HG03108 (cell line): ENCODE measurements at regions not wholly inside any gene's neighbourhood (a gene's known extent, or its start where the extent isn't known, plus 50 kb on each side); places are given as distances from the start of the nearest gene placed in this dataset.

Experiments used
- ATAC-seq: cut with Tn5 transposase; IDR thresholded peaks from one replicate; pipeline ENCODE4 v1.9.1; 2021; ENCODE audit warnings: moderate library complexity; ENCODE audit not compliant: unreplicated experiment

DNA sequence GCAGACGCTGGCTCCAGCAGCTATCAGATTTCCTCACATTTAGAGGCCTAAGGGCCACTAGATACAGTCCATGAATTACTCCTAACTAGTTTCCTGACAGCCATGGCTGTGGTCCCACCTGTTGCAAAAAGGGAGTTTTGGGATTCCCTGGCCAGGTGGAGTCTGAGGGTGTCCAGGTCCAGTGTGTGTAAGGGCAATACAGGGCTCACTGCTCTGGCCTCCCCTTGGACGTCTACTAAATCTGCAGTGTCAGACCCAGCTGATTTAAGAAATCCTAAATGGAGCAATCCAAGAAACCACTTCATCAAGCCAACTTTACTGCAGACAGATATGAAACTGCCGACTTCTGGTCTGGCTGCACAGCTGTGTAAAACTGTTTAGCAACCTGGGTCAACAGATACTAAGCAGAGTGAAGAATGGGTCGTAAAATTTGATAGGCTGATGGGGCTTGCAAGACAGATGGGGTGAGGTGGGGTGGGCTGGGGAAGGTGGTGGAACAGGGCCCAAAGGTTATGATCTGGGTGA is 116.4 kb downstream of the GADD45G start:
- ATAC-seq = no peak

DNA sequence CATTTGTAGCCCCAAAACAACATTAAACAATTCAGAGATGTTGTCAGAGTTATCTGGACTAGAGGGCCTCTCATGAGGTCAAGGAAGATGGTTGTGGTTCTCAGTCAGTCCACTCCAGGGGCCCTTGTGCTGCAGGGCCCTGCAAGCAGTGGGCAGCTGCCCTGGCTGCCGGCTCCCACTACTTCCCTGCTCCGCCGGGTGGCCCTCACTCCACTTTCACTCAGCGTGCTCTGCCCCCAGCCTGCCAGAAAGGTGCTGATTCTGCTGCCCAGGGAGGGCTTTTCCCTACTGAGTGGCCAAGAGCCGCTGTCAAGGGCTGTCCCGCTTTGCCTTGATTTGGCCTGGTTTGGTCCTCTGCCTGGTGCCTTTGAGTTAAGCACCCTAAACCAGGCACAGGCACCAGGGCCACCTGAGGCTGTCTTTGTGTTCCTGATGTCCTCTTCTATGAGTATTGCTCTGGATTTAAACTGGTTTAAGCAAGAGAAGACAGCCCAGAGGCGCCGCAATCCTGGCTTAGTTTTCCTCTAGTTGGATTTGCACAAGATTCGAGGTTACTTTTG is 117.2 kb downstream of the GADD45G start:
- no peak for ATAC-seq

DNA sequence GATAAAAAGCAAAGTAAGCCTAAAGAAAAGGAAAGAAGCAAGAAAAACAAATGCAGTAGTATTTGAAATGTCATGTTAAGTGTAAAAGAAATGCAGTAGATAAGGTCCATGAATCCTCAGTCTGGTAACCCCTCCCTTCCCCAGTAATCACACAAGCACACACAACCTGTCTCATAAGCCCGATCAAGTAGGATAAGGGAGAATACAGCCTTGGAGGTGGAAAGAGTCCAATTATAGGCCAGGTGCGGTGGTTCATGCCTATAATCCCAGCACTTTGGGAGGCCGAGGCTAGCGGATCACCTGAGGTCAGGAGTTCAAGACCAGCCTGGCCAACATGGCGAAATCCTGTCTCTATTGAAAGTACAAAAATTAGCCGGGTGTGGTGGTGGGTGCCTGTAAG is 117.9 kb downstream of the GADD45G start:
- no peak for ATAC-seq

DNA sequence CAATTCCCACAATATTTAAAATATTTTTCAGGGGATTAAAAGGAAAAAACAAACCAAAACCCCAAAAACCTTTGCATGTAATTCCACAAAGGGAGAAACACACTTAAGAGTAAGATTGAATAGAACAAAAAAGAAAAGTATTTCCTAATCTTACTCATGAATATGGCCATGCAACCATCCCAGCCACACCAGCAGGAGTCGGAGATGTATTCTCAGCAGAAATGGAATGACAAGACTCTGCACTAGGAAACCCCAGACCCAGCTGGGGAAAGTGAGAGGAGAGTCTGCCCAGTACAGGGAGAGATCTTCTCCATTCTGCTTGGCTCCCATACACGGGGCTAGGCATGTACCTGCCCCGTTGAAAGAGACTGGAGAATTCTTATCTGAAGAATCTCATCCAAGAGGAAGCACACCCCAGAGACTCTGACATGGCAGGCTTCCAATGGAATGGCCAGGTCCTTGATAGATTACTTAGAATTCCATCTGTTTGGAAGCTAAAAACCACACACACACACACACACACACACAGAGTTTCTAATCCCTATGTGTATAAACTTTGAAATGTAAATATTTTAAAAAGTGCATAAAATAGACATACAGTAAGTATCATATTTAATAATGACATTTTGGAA is 118.8 kb downstream of the GADD45G start:
- ATAC-seq = no peak

DNA sequence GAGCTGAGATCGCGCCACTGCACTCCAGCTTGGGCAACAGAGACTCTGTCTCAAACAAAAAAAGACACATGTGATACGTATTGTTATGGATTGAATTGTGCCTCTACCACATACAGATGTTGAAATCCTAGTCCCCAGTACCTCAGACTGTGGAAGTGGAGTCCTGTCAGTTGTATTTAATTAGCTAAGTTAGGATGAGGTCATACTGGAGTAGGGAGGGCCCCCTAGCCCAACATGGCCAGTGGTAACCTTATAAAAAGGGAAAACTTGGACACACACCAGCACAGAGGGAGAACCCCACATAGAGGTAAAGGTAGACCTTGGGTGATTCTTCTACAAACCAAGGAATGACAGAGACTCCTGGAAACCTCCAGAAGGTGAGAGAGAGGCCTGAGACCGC is 119.8 kb downstream of the GADD45G start:
- no peak for ATAC-seq

DNA sequence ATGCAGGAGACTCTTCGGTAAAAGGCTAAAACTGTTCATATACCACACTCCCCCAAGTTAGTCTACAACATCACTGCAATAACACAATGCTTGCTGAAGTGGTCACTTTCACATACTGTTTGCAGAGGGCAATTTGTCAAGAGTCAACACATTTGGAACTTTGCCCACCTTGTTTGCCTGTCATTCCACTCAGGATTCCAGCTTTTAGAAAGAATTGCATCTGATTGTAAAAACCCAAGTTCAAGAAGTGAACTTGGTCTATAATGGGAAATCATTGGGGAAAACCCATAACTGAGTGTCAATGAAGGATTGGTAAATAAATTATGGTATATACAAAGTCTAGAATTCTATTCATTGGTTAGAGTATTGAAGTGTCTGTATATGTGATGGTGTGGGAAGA is 120.5 kb downstream of the GADD45G start:
- no peak for ATAC-seq

DNA sequence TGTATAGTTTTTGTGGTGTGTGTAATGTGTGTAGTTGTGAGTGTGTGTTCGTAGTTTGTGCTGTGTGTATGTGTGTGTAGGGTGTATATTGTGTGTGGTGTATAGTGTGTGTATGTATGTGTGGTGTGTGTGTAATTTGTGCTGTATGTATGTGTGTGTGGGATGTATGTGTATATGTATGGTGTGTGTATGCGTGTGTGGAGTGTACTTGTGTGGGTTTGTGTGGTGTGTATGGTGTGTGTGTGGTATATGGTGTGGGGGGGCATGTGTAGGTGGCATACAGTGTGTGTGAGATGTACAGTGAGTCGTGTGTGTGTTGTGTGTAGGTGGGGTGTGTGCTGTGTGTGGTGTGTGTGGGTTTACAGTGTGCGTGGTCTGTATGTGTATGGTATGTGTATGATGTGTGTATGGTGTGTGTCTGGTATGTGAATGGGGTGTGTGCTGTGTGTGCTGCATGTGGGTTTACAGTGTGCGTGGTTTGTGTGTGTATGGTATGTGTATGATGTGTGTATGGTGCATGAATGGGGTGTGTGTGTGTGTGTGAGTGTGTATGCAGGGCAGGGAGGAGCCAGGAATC is 125.2 kb downstream of the GADD45G start:
- no peak for ATAC-seq

DNA sequence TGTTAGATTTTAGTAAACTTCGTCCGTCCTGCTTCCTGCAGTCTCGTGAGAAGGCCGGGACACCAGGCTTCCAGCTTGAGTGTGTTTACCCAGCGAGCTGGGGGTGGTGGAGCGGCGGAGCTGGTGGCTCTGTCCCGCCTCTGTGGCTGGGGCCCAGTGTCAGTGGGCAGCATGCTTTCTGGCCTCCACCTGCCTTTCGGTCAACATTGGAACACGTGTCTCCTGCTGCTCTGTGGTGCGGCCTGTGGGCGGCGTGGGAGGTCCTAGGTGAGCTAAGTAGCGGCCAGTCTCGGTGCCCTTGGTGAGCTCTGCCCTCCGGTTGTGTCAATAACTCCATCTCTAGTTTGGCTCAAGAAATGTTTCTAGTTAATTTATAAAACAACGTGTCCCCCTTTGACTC is 125.9 kb downstream of the GADD45G start:
- no peak for ATAC-seq

DNA sequence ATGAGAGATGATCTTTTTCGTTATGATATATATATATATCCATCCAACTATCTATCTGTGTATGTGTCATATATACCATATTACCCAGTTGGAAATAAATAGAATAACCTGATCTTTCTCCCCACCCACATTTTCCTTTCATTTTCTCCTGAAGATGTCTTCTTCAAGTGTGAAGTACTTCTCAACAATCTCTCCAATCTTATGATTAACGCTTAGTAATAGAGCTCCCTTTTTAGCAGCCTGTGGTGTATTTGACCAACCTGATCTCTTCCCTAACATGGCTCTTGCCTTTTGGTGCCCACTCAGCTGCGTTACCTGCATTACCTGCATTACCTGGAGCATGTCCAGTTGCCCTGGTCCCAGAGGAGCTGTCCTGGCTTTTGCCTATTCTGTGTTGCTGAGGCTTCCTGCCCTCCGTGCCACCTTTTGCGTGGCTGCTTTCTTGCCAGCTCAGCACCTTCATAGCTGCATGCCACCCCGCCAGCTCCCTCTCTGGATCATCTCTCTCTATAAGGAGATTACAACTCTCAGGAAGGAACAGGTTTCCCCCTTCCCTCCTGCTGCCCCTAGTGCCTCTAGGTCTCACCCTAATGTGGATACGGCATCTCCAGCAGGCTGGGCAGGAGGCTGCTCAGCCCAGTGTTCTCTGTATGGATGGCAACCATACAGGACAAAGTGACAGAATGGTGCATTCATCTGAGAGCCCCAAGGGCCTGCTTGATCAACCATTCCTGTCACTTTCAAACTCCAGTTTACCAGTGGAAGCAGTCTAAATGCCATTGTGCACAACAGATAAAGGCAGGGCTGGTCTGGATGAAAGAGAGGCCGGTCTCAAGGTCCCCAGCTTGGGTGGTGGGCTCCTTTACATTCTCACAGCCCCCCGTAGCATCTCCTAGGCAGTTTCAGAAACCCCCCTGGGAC is 126.7 kb downstream of the GADD45G start:
- no peak for ATAC-seq

DNA sequence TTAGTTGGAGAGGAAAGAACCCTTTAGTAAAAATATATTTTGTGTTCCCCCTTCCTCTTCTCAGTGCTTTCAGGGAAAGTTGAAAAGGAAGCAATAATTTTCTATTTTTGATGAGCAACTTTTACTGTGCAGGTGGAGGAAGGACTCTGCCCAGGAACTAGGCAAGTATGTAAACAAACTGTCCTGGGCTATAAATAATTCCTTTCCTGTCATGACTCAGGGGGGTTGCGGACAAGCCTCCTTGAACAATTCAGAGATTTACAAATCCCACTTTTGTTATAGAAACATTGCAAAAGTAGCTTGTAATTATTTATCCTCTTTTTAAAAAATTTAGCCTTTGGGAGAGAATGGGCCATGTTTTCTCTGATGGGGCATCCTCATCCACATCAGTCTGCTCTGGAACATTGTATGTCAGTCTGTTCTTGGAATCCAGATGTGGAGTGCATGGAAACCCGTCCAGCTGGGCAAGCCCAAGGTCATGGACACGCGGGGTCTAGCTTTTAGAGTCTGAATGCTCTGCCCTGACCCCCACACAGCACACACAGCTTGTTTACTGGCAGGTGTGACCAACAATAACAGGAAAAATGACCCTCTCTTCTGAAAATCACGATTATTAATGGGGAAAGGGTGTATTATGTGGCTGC is 127.6 kb downstream of the GADD45G start:
- no peak for ATAC-seq

DNA sequence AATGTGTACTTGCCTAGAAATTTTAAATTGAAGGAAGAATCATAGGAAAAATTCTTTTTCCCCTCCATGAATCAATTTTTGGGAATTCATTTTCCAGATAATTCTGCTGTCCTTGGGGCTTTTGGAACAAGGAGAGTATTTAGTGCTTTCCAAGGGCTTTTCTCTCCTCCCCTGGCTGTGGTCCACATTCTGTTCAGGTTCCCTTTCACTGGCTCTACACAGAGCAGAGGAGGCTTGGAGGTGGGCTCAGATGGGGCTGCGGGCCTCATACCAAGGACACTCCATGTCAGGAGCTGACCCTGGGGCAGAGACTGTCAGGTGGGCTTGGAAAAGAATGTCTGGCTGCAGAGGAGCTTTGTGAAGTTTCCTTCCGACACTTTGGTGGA is 128.1 kb downstream of the GADD45G start:
- ATAC-seq = no peak

DNA sequence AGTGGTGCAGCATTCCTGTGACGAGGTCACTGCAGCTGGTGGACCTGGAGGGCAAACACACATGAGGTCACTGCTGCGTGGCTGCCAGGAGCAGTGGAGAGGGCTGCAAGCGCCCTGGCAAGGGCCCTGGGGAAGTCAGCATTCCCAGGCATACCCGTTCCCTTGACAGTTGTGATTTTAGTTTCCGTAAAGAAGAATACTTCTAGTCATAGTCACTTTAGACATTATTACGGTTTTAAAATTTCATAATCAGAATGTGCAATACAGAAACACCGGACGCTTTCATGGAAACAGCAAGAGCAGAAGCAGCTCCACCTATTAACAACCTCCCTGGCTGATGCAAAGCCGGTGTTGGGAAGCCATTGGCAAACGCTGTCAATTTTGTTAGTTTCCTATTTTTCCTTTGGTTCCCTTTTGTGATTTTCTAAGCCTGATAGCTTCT is 129.8 kb downstream of the GADD45G start:
- ATAC-seq = no peak

DNA sequence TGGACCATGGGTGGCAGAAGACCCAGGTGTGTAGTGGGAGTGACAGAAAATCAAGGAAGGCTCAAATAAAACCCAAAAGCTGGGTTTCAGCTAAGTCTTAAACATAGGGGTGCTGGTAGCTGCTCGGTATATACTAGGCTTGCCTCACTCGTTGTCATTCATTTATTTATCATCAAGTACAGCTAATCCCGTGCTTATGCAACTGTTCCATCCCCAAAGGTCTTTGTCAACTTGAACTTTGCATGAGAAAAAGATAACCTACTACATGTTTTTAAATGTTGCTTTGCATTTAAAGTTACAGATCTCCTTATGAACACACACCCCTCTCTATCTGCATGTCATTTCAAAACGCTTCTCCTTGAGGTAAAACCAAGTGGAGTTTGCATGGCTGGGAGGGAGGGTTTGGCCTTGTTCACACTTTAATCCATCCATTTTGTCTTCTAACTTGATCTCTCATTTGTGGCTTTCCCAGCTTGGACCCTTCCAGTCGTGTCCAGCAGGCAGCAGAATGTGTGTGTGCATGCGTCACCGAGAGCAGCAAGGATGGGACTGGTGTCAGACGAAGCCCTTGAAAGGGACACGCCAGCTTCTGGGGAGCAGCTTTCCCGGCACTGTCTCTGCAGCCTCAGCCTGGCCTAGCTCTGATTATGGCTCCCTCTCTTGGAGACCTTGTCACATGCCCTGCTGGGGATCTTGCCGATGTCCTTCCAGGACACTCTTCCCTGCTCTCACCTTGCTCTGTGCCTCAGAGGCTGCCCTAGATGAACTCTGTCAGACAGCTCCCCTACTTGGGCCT is 133.5 kb downstream of the GADD45G start:
- no peak for ATAC-seq

DNA sequence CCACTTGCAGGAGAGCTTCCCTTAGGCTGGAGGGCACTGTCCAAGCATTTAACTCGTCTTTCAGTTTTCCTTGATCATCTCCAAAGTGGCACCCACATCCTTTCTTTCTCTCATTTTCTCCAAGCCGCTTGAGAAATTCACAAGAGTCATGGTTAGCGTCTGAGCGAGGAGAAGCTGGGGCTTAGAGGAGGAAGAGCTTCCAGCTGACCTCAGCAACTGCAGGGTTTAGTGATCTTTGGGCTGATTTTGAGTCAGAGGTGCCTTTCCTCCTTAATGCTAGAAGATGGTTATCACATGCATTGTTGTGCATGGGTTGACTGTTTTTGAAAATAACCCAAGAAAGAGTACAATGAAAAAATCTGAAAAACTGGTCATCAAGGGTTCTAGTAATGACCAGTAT is 134.7 kb downstream of the GADD45G start:
- ATAC-seq = no peak

DNA sequence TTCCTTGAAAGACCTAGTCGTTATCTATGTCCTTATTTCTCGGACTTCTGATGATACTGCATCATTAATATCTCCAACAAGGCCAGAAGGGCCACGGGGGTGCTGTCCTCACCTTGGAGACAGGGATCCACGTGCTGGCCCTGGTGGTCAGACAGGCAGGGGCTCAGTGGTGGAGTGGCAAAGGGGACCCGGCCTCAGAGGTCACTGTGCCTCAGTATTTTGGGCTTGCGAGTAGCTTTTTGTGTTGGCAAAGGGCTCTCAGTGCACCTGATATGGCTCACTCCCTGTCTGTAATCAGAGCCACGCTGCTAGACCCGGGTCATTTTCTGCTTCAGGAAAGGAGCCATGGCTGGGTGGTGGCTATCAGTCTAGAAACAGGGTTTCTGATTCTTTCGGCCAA is 135.1 kb downstream of the GADD45G start:
- ATAC-seq = no peak

DNA sequence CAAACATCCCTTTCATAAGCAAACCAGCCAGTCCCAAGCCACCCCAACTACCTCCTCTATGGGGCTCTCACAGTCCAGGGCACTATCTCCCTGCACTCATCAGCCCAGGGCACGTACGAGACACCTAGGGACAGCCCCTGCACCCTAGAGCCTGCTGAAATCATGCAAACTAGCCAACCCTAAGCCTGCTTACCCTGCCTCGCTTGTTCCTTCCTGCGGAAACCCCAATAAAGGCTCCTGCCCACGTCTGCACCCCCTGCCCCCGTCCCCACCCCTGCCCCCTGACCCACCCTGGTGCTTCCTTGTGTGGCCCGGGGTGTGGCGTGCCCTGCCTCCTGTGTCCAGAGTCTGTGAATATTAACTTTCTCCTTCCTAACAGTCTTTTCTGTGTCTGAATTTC is 135.9 kb downstream of the GADD45G start:
- peak; percentile 77 for ATAC-seq

DNA sequence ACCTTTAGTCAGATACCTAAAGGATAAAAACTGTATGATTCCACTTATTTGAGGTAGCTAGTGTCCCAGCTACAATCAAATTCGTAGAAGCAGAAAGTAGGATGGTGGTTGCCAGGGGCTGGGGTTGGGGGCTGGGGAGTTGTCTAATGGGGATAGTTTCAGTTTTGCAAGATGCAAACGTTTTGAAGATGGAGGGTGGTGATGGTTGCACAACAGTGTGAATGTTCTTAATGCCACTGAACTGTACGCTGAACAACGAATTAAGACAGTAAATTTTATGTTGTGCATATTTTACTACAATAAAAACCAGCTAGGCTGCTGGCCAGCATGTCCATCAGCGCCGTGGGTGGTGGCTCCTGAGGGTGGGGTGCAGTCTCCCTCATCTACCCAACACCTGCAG is 137.8 kb downstream of the GADD45G start:
- ATAC-seq = no peak

DNA sequence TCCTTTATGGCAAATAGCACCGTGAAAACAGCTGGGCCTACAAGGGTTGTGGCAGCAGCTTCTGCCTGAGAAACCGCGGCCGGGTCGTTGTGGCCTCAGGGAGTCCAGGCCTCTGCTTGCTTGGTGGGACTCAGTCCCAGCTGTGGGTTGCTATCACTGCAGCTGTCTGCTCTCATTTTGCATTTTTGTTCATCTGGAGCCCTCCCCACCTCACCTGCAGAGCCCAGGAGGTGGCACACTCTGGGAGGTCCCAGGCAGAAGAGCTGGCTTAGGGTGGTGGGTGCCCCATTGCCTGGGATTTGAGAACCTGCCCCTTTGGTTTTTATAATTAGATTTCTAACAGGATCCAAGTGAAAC is 138.4 kb downstream of the GADD45G start:
- peak; percentile 38 for ATAC-seq

DNA sequence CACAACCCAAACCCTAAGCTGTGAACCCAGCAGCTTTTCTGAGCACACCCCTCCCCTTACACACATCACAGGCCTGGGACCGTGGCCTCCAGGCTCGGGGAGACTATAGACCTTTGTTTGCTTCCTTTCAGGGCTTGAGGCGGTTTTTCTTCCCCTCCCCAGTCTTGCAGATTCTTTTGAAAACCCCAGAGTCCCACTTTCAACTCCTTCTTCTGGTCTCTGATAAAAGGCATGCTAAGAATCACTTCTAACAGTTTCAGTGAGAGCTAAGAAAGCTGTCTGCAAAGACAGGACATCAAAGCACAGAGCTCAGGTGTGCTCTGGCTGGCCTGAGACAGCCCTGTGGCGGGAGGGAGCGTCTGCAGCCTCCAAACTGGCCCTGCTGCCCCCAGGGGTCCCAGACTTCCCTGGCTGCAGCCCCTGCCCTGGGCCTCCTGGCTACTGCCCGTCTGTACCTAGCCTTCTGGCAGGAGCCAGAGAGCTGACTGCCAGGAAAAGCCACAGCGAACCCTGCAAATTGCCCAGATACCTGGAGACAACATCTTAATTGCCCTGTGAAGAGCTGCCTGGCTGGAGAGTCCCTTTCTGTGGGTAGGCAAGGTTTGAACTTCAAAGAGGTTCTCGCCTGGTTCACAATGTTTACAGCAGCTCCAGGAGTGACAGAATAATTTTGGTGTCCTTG is 138.9 kb downstream of the GADD45G start:
- peak; percentile 42 for ATAC-seq

DNA sequence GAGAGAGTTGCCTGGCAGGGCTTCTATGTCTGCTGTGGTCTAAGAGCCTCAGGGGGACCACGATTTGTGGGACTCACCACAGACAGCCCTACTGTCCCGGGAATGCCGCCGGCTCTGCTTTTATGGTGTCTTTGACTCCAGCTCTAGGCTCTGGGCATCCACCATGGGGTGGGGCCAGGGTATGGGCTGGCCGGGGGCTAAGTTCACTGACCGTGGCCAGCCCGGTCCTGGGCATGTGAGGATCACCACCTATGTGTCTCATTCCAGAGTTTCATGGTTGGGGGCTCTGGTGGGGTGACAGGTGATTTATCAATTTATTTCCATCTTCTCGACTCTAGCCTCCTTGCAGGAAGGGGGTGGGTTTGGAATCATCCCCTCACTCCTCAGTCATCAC is 139.4 kb downstream of the GADD45G start:
- ATAC-seq = no peak
